ENCODE measurements at regions not wholly inside any gene's neighbourhood (a gene's known extent, or its start where the extent isn't known, plus 50 kb on each side); places are given as distances from the start of the nearest gene placed in this dataset.

GRCh38 chr17:54257440-54257839, 434.7 kb downstream of the KIF2B start:
- Histone ChIP-seq H3K79me1 (ENCODE audit: low read depth, low read length) (no peaks in the 10 kb centered on the region), H2BK20ac (ENCODE audit: low read length) (no peak overlapping the region), H3K9ac (replicated peaks in 1 of 4; ENCODE audit: extremely low read depth in 1 of 4, low read depth in 3 of 4, low read length in 3 of 4) (no peak overlapping the region), H3K23ac (ENCODE audit: insufficient read length) (no peak overlapping the region), H3K9me3 (ENCODE audit: insufficient read depth in 2 of 2, low read depth in 1 of 2, low read length in 1 of 2) (peaks cover 0 to 6% of the 10 kb centered on the region in 2 experiments; a peak in 1 of 4 replicates), H3K18ac (ENCODE audit: extremely low read depth, low read length) (no peak overlapping the region), H2BK12ac (ENCODE audit: low read depth, low read length) (no peak overlapping the region), H3K14ac (ENCODE audit: insufficient read length) (no peak overlapping the region), H2BK5ac (ENCODE audit: low read depth, low read length) (no peak overlapping the region), H4K91ac (replicated peaks; ENCODE audit: insufficient read length, low read length) (no peak overlapping the region), H3K4ac (replicated peaks; ENCODE audit: insufficient read length, low read depth, low read length) (no peak overlapping the region), H3K56ac (replicated peaks; ENCODE audit: insufficient read length, low read depth, low read length) (no peak overlapping the region), H4K8ac (ENCODE audit: extremely low read depth, insufficient read depth, low read length) (no peak overlapping the region), H2BK15ac (ENCODE audit: low read length) (no peak overlapping the region), H3K27me3 (replicated peaks in 1 of 4; ENCODE audit: control insufficient read depth in 3 of 4, extremely low read depth in 1 of 4, insufficient read depth in 3 of 4, low read length in 3 of 4) (peaks cover 0 to 1% (median 0%) of the 10 kb centered on the region in 4 experiments; a peak in 1 of 7 replicates), H3K27ac (ENCODE audit: low read depth, low read length) (no peak overlapping the region), H4K5ac (ENCODE audit: insufficient read length, low read depth, low read length) (no peak overlapping the region), H3K23me2 (ENCODE audit: low read depth, low read length) (no peaks in the 10 kb centered on the region), H2AK5ac (ENCODE audit: low read depth, low read length) (no peak overlapping the region), H3K4me1 (replicated peaks in 1 of 4; ENCODE audit: control insufficient read depth in 3 of 4, insufficient read depth in 4 of 4, low read length in 3 of 4) (peaks cover 0 to 12% (median 6%) of the 10 kb centered on the region in 4 experiments; a peak in 3 of 7 replicates), H3K4me3 (ENCODE audit: extremely low read depth in 1 of 4, insufficient read depth in 2 of 4, low read depth in 3 of 4, low read length in 4 of 4) (no peak overlapping the region), H2BK120ac (replicated peaks; ENCODE audit: low read depth, low read length) (no peak overlapping the region), H4K20me1 (replicated peaks in 1 of 2; ENCODE audit: control insufficient read depth in 1 of 2, insufficient read depth in 2 of 2, low read length in 2 of 2) (no peaks in the 10 kb centered on the region), H3K36me3 (ENCODE audit: control insufficient read depth in 2 of 4, insufficient read depth in 4 of 4, low read length in 3 of 4) (peaks cover 0 to 6% (median 0%) of the 10 kb centered on the region in 4 experiments; a peak in 1 of 8 replicates), H2AFZ (ENCODE audit: low read length) (no peak overlapping the region), H3K4me2 (ENCODE audit: insufficient read depth in 1 of 2, low read depth in 2 of 2, low read length in 2 of 2) (no peak overlapping the region; a peak in 1 of 4 replicates), H3K79me2 (ENCODE audit: control insufficient read depth in 1 of 2, insufficient read depth in 2 of 2, low read length in 2 of 2) (no peaks in the 10 kb centered on the region)
- TF ChIP-seq SRF (IDR thresholded peaks at IDR 0.05; ENCODE audit: low read depth, low read length), result no peak
- no peak for TF ChIP-seq EZH2 (IDR thresholded peaks at IDR 0.05; ENCODE audit: low read depth, low read length, severe bottlenecking)
- TF ChIP-seq GTF2F1 (IDR thresholded peaks at IDR 0.05; ENCODE audit: borderline replicate concordance, low read depth, low read length), result no peak
- no peak for TF ChIP-seq POU5F1 (IDR thresholded peaks at IDR 0.05; ENCODE audit: low read depth, low read length)
- TF ChIP-seq CHD2 (IDR thresholded peaks at IDR 0.05; ENCODE audit: low read length), result no peak
- no peak for TF ChIP-seq KDM5A (IDR thresholded peaks at IDR 0.05; ENCODE audit: low read length)
- no peak for TF ChIP-seq BRCA1 (IDR thresholded peaks at IDR 0.05; ENCODE audit: low read depth, low read length)
- no peak for TF ChIP-seq SIX5 (IDR thresholded peaks at IDR 0.05; ENCODE audit: low read depth, low read length)
- no peak for TF ChIP-seq CHD1 (IDR thresholded peaks at IDR 0.05; ENCODE audit: low read depth, low read length)
- no peak for TF ChIP-seq EGR1 (IDR thresholded peaks at IDR 0.05; ENCODE audit: borderline replicate concordance, low read depth, low read length)
- DNase-seq (ENCODE audit: low read depth in 1 of 2, low spot score in 2 of 2), result no peak
- FAIRE-seq, result no peak
- ChIA-PET CTCF (ENCODE audit: partially characterized antibody) (no interaction called here), POLR2A (ENCODE audit: partially characterized antibody) (no interaction called here)
- 97% methylated on average over 2 of the region's 2 CpGs; no CpG with 5 or more reads in 1 of the 2 experiments for WGBS, 2 experiments (ENCODE audit: extremely low coverage in 1 of 2, insufficient coverage in 1 of 2, insufficient read length in 1 of 2, insufficient replicate concordance in 2 of 2, low coverage in 1 of 2, low lambda C conversion rate in 2 of 2, missing lambda C conversion rate in 1 of 2)
